ENCODE measurements at regions not wholly inside any gene's neighbourhood (a gene's known extent, or its start where the extent isn't known, plus 50 kb on each side); places are given as distances from the start of the nearest gene placed in this dataset.
A peak's percentile ranks its signal among the peaks of the same experiment; 100 is the strongest.

- DNase-seq (ENCODE audit: extremely low read depth in 1 of 2, low read depth in 1 of 2), result no peak
Observed at GRCh38 chr4:123455360-123455759, 58.8 kb downstream of the SPRY1 start.

- no peak for DNase-seq (ENCODE audit: extremely low read depth in 1 of 2, low read depth in 1 of 2)
Observed at GRCh38 chr4:123462007-123462406, 65.4 kb downstream of the SPRY1 start.

GRCh38 chr4:123463869-123464268, 67.3 kb downstream of the SPRY1 start:
- DNase-seq (ENCODE audit: extremely low read depth in 1 of 2, low read depth in 1 of 2), result no peak

- DNase-seq (ENCODE audit: extremely low read depth in 1 of 2, low read depth in 1 of 2), result no peak
Observed at GRCh38 chr4:123465416-123465815, 68.8 kb downstream of the SPRY1 start.

- no peak for DNase-seq (ENCODE audit: extremely low read depth in 1 of 2, low read depth in 1 of 2)
Observed at GRCh38 chr4:123466080-123466785, 69.6 kb downstream of the SPRY1 start.

- no peak for DNase-seq (ENCODE audit: extremely low read depth in 1 of 2, low read depth in 1 of 2)
Observed at GRCh38 chr4:123468479-123469031, 72.0 kb downstream of the SPRY1 start.

- DNase-seq (ENCODE audit: extremely low read depth in 1 of 2, low read depth in 1 of 2), result no peak
Observed at GRCh38 chr4:123469245-123469644, 72.7 kb downstream of the SPRY1 start.

GRCh38 chr4:123469696-123470095, 73.1 kb downstream of the SPRY1 start:
- DNase-seq (ENCODE audit: extremely low read depth in 1 of 2, low read depth in 1 of 2), result no peak

GRCh38 chr4:123470640-123471039, 74.0 kb downstream of the SPRY1 start:
- no peak for DNase-seq (ENCODE audit: extremely low read depth in 1 of 2, low read depth in 1 of 2)

- DNase-seq (ENCODE audit: extremely low read depth in 1 of 2, low read depth in 1 of 2), result no peak
Observed at GRCh38 chr4:123471655-123472369, 75.2 kb downstream of the SPRY1 start.

- no peak for DNase-seq (ENCODE audit: extremely low read depth in 1 of 2, low read depth in 1 of 2)
Observed at GRCh38 chr4:123474817-123475216, 78.2 kb downstream of the SPRY1 start.

- DNase-seq (ENCODE audit: extremely low read depth in 1 of 2, low read depth in 1 of 2), result no peak
Observed at GRCh38 chr4:123476089-123476488, 79.5 kb downstream of the SPRY1 start.

- DNase-seq (ENCODE audit: extremely low read depth in 1 of 2, low read depth in 1 of 2), result peak; percentile 33 to 52
Observed at GRCh38 chr4:123477711-123478209, 81.2 kb downstream of the SPRY1 start.

GRCh38 chr4:123478859-123479345, 82.3 kb downstream of the SPRY1 start:
- no peak for DNase-seq (ENCODE audit: extremely low read depth in 1 of 2, low read depth in 1 of 2)

GRCh38 chr4:123479944-123480343, 83.3 kb downstream of the SPRY1 start:
- no peak for DNase-seq (ENCODE audit: extremely low read depth in 1 of 2, low read depth in 1 of 2)

GRCh38 chr4:123480706-123481418, 84.3 kb downstream of the SPRY1 start:
- no peak for DNase-seq (ENCODE audit: extremely low read depth in 1 of 2, low read depth in 1 of 2)

- no peak for DNase-seq (ENCODE audit: extremely low read depth in 1 of 2, low read depth in 1 of 2)
Observed at GRCh38 chr4:123481717-123482116, 85.1 kb downstream of the SPRY1 start.

GRCh38 chr4:123484291-123484926, 87.8 kb downstream of the SPRY1 start:
- no peak for DNase-seq (ENCODE audit: extremely low read depth in 1 of 2, low read depth in 1 of 2)

GRCh38 chr4:123485601-123486000, 89.0 kb downstream of the SPRY1 start:
- DNase-seq (ENCODE audit: extremely low read depth in 1 of 2, low read depth in 1 of 2), result no peak

- no peak for DNase-seq (ENCODE audit: extremely low read depth in 1 of 2, low read depth in 1 of 2)
Observed at GRCh38 chr4:123488916-123489315, 92.3 kb downstream of the SPRY1 start.

GRCh38 chr4:123495530-123495929, 98.9 kb downstream of the SPRY1 start:
- no peak for DNase-seq (ENCODE audit: extremely low read depth in 1 of 2, low read depth in 1 of 2)
